ENCODE measurements at regions not wholly inside any gene's neighbourhood (a gene's known extent, or its start where the extent isn't known, plus 50 kb on each side); places are given as distances from the start of the nearest gene placed in this dataset.

DNA sequence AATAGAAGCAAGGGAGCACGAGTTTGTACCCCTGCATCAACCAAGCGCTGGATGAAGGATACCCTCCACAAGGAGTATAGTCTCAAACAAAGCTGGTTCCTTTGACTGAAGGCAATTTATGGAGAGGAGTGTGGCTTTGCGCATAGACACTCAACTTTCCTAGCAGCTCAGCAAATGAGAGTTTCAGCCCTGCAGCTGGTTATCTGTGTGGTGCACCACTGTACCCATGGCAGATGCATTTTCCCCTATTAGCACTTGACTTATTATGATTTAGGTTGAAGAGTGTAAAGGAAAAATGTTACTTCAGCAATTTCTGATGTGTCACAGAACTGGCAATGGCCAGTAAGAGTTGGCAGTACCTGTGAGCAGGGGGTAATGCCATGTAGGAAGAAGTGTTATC is 440.1 kb upstream of the LINC00305 start:
- no peaks in the 10 kb centered on the region for H3K36me3 Mint-ChIP-seq
- no peak overlapping the region for H3K4me3 Mint-ChIP-seq
- no peaks in the 10 kb centered on the region for H3K27me3 Mint-ChIP-seq (ENCODE audit: low read depth)
- DNase-seq (ENCODE audit: low spot score in 2 of 2, unreplicated experiment in 2 of 2), result no peak
- no peaks in the 10 kb centered on the region for H3K9me3 Mint-ChIP-seq
- no peaks in the 10 kb centered on the region for H3K4me1 Mint-ChIP-seq
- no peak overlapping the region for H3K27ac Mint-ChIP-seq
- no peak for TF ChIP-seq CTCF (IDR thresholded peaks at IDR 0.05; ENCODE audit: unreplicated experiment)

GRCh38 chr18:64566456-64566855 is 417.6 kb upstream of the LINC00305 start:
- no peak for DNase-seq (ENCODE audit: low spot score in 2 of 2, unreplicated experiment in 2 of 2)
- H3K27ac Mint-ChIP-seq, result no peak overlapping the region
- TF ChIP-seq CTCF (IDR thresholded peaks at IDR 0.05; ENCODE audit: unreplicated experiment), result no peak
- H3K9me3 Mint-ChIP-seq, result peaks cover 21% of the 10 kb centered on the region
- H3K27me3 Mint-ChIP-seq (ENCODE audit: low read depth), result no peaks in the 10 kb centered on the region
- H3K36me3 Mint-ChIP-seq, result no peaks in the 10 kb centered on the region
- no peak overlapping the region for H3K4me3 Mint-ChIP-seq
- H3K4me1 Mint-ChIP-seq, result no peaks in the 10 kb centered on the region

DNA sequence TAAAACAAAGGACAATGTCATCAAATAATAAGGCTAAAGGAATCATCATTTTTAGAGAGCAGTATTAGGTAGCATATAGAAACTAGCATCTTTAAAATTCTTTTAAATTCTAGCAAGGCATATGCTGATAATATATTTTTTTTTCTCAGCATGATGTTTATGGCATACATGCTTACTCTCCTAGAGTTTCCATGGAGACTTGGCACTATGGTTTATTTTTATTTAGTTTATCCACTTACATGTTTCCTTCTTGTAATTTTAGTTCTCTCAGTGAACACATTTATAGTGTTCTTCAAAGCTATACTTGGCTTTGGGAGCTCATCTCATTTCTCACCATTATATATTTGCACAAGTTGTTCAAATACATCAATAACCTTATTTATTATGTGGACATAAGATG is 413.8 kb upstream of the LINC00305 start:
- TF ChIP-seq CTCF (IDR thresholded peaks at IDR 0.05; ENCODE audit: unreplicated experiment), result no peak
- DNase-seq (ENCODE audit: low spot score in 2 of 2, unreplicated experiment in 2 of 2), result no peak
- Mint-ChIP-seq H3K27ac (no peak overlapping the region), H3K9me3 (peaks cover 8% of the 10 kb centered on the region), H3K27me3 (ENCODE audit: low read depth) (no peaks in the 10 kb centered on the region), H3K36me3 (no peaks in the 10 kb centered on the region), H3K4me3 (no peak overlapping the region), H3K4me1 (no peaks in the 10 kb centered on the region)

- no peaks in the 10 kb centered on the region for H3K27me3 Mint-ChIP-seq (ENCODE audit: low read depth)
- TF ChIP-seq CTCF (IDR thresholded peaks at IDR 0.05; ENCODE audit: unreplicated experiment), result no peak
- H3K4me1 Mint-ChIP-seq, result no peaks in the 10 kb centered on the region
- no peak overlapping the region for H3K4me3 Mint-ChIP-seq
- no peak overlapping the region for H3K27ac Mint-ChIP-seq
- H3K36me3 Mint-ChIP-seq, result no peaks in the 10 kb centered on the region
- H3K9me3 Mint-ChIP-seq, result no peaks in the 10 kb centered on the region
- no peak for DNase-seq (ENCODE audit: low spot score in 2 of 2, unreplicated experiment in 2 of 2)
Observed at GRCh38 chr18:64546451-64546850, 397.6 kb upstream of the LINC00305 start.

DNA sequence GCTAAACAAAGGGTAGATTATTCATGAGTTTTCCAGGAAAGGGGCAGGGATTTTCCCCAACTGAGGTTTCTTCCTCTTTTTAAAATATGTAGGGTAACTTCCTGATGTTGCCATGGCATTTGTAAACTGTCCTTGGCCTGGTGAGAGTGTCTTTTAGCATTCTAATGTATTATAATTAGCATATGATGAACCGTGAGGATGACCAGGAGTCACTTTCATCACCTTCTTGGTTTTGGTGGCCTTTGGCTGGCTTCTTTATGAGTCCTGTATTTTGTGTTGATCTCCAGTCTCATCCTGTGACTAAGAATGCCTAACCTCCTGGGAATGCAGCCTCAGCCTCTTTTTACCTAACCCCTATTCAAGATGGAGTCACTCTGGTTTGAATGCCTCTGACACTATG is 391.0 kb upstream of the LINC00305 start:
- Mint-ChIP-seq H3K4me1 (no peaks in the 10 kb centered on the region), H3K9me3 (peaks cover 7% of the 10 kb centered on the region), H3K27me3 (ENCODE audit: low read depth) (no peaks in the 10 kb centered on the region), H3K4me3 (no peak overlapping the region), H3K27ac (no peak overlapping the region), H3K36me3 (no peaks in the 10 kb centered on the region)
- TF ChIP-seq CTCF (IDR thresholded peaks at IDR 0.05; ENCODE audit: unreplicated experiment), result no peak
- DNase-seq (ENCODE audit: low spot score in 2 of 2, unreplicated experiment in 2 of 2), result no peak

DNA sequence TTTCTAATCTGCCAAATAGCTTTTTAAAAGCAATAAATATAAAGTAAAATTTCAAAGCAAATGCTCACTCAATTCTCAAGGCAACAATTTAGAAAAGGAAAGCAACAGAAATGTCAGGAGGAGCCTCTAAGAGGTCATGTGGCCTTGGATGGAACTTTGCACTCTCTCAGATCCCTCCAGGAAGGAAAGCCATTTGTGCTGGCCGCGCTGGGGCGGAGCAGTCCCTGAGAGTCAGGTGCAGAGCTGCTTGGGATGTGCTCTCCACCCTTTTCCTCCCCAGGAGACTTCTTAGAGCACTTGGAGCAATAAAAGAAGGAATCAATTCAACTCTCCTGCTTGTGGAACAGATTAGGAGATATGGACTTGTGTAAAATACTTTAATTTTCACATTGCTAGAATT is 379.8 kb upstream of the LINC00305 start:
- Mint-ChIP-seq H3K4me1 (no peaks in the 10 kb centered on the region), H3K9me3 (peaks cover 18% of the 10 kb centered on the region), H3K27me3 (ENCODE audit: low read depth) (peaks cover 2% of the 10 kb centered on the region), H3K4me3 (no peak overlapping the region), H3K27ac (no peak overlapping the region), H3K36me3 (no peaks in the 10 kb centered on the region)
- no peak for TF ChIP-seq CTCF (IDR thresholded peaks at IDR 0.05; ENCODE audit: unreplicated experiment)
- no peak for DNase-seq (ENCODE audit: low spot score in 2 of 2, unreplicated experiment in 2 of 2)
